ENCODE measurements at regions not wholly inside any gene's neighbourhood (a gene's known extent, or its start where the extent isn't known, plus 50 kb on each side); places are given as distances from the start of the nearest gene placed in this dataset.
A peak's percentile ranks its signal among the peaks of the same experiment; 100 is the strongest.
"Not testable (repeated sequence)": the region's sequence is repeated elsewhere in the genome, so short reads cannot be mapped to it uniquely, and the experiment has no call there.

DNA sequence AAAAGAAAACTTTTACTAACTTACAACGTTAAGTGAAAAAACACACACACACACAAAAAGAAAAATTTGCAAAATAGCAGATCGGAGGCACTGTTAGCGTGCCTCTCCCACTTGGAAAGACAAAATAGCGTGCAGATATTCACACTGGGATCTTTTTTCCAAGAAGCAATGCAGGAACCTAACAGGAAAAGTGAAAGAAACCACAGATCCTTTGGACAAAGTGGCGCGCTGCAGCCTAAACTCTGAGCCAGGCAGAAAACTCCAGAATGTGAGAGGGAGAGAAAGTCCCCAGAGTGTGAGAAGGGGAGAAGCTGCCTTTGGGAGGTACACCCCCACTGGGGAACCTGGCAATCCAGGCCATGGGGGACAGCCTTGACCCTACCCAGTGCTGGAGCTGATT lies 70.7 kb upstream of the SERPINE2 start:
- DNase-seq (ENCODE audit: low read depth), result no peak

DNA sequence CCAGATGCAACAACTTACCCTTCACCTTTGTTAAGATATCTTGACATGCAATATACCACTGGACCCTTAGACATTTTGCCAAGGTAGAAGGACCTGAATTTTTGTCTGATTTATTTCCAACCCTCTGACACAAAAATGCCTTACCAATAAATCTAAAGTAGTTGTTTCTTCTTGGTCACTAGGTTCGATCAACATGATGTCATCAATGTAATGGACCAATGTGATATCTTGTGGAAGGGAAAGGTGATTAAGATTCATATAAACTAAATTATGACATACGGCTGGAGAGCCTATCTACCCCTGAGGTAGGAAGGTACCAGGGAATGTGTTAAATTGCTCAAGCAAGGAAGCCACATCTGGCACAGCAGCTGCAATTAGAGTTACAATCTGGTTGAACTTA lies 67.7 kb upstream of the SERPINE2 start:
- DNase-seq (ENCODE audit: low read depth), result no peak

DNA sequence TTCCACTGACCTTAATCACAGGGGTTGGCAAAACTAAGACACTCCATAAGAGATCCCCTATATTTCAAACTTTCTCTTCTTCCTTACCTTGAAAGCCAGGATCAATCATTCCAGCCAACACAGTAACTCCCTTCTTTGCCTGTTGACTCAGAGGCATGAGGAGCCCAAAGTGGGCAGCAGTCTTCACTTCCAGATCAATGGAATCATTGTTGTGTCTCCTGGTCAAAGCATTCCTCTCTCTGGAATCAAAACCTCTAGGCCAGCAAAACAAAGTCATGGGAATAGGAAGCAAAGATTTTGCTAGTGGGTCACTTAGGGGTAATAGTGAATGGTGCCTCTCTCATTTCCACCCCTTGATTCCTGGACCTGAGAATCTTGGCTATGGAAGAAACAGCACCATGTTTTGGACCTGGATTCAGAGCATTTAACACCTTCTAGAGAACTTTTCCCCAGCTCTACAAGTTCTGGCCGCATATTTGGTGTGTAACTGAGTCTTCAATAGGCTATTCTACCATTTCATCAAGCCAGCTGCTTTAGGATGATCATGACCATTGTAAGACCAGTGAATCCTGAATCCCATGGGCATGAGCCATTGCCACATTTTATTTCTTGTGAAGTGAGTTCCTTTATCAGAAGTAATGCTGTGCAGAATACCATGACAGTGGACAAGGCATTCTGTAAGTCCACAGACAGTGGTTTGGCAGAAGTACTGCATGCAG lies 65.7 kb upstream of the SERPINE2 start:
- no peak for DNase-seq (ENCODE audit: low read depth)

DNA sequence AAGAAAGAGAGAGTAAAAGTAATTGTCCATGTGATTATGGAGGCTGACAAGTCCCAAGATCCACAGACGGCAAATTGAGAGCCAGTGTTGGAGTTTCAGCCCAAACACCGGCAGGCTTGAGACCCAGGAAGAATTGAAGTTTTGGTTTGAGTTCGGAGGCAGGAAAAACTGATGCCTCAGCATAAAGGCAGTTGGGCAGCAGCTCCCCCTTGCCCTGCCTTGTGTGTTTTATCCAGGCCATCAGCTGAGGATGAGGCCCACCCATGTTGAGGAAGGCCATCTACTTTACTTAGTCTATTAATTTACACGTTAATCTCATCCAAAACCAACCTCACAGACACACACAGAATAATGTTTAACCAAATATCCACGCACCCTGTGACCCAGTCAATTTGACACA lies 64.6 kb upstream of the SERPINE2 start:
- DNase-seq (ENCODE audit: low read depth), result no peak

DNA sequence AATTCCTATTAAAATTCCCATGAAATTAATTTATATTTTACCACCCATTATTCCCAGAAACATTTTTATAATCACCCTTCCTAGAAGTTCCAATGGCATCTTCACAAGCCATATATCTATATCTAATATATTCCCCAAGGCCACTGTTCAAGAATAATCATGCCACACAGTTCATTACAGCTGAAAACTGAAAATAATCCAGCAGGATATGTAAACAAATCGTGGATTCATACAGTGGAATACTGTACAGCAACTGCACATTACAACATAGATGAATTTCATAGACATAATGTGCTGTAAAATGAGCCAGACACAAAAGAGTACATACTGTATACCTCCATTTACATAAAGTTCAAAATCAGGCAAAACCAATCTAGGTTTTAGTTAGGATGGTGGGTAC lies 63.9 kb upstream of the SERPINE2 start:
- no peak for DNase-seq (ENCODE audit: low read depth)

DNA sequence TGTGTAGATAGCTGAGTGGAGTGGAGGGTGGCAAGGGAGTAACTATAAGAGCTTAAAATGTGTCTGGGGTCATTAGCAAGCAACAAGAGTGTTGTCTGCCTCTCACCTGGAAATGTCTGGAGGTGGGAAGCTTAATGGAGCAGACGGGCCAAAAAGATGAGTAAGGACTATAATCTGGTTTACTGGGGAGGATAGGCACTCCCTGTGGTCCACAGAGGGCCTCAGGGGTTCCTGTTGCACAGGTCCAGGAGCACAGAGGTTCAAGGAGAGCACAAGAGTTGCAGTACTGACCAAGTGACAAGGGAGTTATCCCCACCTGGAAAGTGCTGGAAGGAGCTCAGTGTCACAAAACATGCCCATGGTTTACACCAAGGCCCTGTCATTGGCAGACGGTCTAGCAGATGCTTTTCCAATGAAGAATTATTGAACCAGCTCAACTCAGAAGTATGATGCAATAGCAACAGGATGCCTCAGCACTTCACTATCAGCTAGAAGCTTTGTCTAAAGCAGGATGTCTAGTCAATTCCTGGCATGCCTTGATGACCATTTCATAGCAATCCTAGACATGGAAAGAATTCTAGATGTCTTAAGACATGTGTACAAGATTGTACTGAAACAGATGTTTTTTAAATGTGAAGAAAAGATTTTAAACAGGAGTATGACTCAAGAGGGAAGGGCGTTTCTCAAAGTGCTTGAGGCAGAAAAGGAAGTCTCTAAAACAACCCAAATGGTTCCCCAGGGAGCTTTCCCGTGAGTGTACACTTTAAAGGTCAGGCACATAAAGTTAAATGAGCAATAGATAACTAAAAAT lies 62.9 kb upstream of the SERPINE2 start:
- DNase-seq (ENCODE audit: low read depth), result peak; percentile 99

DNA sequence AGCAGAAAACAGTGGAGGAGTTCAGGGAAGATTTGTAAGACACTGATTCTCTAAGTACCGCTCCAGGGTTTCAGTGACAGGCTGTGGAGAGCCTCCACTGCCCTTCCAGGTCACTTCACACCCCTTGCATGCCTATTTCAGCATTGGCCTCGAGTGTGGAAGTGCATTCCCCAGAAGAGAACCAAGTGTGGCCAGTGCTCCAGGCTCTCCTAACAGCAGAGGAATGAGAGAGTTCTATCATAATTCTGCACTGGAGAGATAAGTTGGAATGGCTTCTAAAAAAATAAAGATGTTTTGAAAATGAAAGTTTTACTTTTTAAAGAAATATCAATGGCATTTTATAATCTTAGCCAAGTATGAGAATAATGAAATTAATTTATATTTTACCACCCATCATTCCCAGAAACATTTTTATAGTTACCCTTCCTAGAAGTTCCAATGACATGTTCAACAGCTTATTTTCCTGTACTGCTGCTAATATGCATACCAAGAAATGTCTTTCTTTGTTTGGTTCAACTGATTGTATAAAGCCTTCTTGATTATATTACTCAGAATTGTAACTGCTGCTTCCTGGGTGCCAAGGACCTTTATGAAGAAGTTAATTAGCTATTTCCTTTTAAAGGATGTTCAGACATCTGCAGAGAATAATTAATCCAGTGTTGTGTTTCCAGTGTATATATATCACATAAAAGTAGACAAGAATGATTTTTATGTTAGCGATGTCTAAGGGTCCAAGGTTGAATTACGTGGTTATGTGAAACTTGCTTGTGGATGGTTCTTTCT lies 61.0 kb upstream of the SERPINE2 start:
- DNase-seq (ENCODE audit: low read depth), result no peak

DNA sequence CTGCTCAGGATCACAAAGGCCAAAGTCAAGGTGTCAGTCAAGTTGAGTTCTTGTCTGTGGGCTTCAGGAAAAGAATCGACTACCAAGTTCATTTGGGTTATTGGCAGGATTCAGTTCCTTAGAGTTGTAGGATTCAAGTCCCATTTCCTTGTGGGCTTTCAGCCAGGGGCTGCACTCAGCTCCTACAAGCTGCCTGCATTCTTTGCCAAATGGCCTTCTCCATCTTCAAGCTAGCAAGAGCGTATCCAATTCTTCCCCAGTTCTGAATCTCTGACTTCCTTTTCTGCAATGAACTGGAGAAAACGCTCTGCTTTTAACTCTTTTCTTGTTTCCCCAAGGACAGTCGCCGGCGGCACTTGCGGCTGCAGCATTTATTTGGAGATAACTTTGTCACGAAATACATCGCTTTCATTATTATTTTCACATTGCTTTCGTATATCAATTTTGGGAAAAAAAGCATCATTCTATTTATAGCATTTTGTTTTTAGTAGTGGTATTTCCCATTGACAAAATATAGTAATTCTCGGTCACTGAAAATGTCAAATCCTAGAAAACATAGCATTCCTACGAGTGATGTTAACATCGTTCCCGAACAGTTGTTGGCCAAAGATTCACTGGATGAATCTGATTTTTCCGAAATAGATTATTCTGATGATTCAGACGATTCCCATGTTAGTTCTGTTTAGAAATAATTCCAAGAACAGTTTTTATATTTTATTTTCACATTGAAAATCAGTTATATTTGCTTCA lies 59.6 kb upstream of the SERPINE2 start:
- DNase-seq (ENCODE audit: low read depth), result no peak

DNA sequence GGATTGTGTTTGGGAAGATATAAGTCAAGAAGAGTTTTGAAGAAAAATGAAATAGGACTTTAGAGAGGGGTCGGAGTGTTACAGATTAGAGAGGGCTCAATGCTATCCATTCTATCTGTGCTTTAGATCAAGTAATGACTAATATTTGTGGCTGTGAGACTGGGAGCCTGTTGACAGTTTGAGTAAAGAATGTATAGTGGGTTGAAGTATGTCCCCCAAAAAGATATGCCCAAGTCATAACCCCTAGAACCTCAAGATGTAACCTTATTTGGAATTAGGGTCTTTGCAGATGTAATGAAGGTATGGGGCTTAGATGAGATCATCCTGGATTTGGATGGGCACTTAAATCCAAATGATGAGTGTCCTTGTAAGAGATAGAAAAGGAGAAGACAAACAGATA lies 55.3 kb upstream of the SERPINE2 start:
- DNase-seq (ENCODE audit: low read depth), result no peak

DNA sequence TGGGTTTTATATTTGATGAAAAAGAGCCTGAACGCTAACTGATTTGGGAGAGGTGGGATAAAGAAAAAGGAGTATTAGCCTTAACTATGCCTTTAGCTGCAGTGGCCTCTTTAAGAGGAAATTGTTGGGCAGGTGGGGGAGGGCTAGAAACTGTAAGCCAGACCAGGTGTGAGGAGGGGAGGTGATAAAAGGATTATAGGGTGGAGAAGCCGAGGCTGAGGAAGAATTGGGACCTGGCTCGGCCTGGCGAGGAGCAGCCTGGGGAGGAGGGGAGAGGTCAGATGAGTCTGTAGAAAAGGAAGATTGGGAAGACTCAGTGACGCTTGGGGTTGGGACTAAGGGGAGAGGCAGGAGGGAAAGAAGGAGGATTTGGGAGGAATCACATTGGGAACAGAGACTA lies 52.6 kb upstream of the SERPINE2 start:
- not testable (repeated sequence) for DNase-seq (ENCODE audit: low read depth)

DNA sequence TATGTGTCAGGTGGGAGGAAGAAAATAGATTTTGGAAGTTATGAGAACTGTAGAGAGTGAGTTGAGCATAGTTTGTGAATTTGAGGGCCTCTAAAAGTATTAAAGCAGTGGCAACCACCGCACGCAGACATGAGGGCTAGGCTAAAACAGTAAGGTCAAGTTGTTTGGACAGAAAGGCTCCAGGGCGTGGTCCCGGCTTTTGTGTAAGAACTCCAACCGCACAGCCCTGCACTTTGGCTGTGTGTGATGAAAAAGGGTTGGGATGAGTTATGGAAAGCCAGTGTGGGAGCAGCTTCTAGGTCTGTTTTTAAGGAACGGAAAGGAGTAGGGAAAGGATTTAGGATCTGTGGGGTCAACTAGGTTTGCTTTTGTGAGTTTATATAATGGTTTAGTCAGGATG lies 50.5 kb upstream of the SERPINE2 start:
- DNase-seq (ENCODE audit: low read depth), result not testable (repeated sequence)
